ENCODE measurements at regions not wholly inside any gene's neighbourhood (a gene's known extent, or its start where the extent isn't known, plus 50 kb on each side); places are given as distances from the start of the nearest gene placed in this dataset.
"Not testable (repeated sequence)": the region's sequence is repeated elsewhere in the genome, so short reads cannot be mapped to it uniquely, and the experiment has no call there.

GRCh38 chr3:144496141-144496835 lies 524.7 kb downstream of the DIPK2A start:
- Mint-ChIP-seq H3K9me3 (peaks cover 3% of the 10 kb centered on the region), H3K27ac (no peak overlapping the region), H3K4me3 (no peak overlapping the region), H3K27me3 (ENCODE audit: low read depth) (no peaks in the 10 kb centered on the region), H3K4me1 (peaks cover 5% of the 10 kb centered on the region), H3K36me3 (ENCODE audit: low read depth) (no peaks in the 10 kb centered on the region)
- TF ChIP-seq, protein P1, sequence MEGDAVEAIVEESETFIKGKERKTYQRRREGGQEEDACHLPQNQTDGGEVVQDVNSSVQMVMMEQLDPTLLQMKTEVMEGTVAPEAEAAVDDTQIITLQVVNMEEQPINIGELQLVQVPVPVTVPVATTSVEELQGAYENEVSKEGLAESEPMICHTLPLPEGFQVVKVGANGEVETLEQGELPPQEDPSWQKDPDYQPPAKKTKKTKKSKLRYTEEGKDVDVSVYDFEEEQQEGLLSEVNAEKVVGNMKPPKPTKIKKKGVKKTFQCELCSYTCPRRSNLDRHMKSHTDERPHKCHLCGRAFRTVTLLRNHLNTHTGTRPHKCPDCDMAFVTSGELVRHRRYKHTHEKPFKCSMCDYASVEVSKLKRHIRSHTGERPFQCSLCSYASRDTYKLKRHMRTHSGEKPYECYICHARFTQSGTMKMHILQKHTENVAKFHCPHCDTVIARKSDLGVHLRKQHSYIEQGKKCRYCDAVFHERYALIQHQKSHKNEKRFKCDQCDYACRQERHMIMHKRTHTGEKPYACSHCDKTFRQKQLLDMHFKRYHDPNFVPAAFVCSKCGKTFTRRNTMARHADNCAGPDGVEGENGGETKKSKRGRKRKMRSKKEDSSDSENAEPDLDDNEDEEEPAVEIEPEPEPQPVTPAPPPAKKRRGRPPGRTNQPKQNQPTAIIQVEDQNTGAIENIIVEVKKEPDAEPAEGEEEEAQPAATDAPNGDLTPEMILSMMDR (IDR thresholded peaks at IDR 0.05; ENCODE audit: unreplicated experiment in 3 of 3) = no peak

DNA sequence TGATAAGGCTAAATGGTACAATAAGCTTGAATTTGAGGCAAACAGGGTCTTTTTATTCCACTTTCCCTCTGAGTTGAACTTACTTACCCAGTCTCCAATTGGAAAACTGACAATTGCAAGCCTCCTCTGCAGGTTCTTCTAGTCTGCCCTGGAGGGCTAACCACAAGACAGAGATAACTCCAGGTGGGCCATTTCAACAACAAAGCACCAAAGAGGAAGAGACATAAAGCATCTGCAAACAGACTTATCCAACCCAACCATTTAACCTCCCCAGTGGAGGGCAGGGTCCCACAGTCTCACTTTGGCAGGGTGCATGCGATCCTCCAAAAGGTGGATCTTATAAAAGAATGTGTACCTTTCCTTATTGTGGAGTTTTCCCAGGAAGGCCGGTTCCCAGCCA lies 525.8 kb downstream of the DIPK2A start:
- peaks cover 4% of the 10 kb centered on the region for H3K4me1 Mint-ChIP-seq
- H3K36me3 Mint-ChIP-seq (ENCODE audit: low read depth) = no peaks in the 10 kb centered on the region
- TF ChIP-seq, protein P1 (IDR thresholded peaks at IDR 0.05; ENCODE audit: unreplicated experiment in 3 of 3) = no peak
- peaks cover 3% of the 10 kb centered on the region for H3K9me3 Mint-ChIP-seq
- H3K4me3 Mint-ChIP-seq = no peak overlapping the region
- no peak overlapping the region for H3K27ac Mint-ChIP-seq
- H3K27me3 Mint-ChIP-seq (ENCODE audit: low read depth) = no peaks in the 10 kb centered on the region

GRCh38 chr3:144499001-144499930 lies 527.6 kb downstream of the DIPK2A start:
- H3K4me1 Mint-ChIP-seq = peaks cover 4% of the 10 kb centered on the region
- H3K27ac Mint-ChIP-seq = no peak overlapping the region
- TF ChIP-seq, protein P1 (IDR thresholded peaks at IDR 0.05; ENCODE audit: unreplicated experiment in 3 of 3) = no peak
- no peaks in the 10 kb centered on the region for H3K36me3 Mint-ChIP-seq (ENCODE audit: low read depth)
- H3K4me3 Mint-ChIP-seq = no peak overlapping the region
- peaks cover 3% of the 10 kb centered on the region for H3K9me3 Mint-ChIP-seq
- H3K27me3 Mint-ChIP-seq (ENCODE audit: low read depth) = no peaks in the 10 kb centered on the region

DNA sequence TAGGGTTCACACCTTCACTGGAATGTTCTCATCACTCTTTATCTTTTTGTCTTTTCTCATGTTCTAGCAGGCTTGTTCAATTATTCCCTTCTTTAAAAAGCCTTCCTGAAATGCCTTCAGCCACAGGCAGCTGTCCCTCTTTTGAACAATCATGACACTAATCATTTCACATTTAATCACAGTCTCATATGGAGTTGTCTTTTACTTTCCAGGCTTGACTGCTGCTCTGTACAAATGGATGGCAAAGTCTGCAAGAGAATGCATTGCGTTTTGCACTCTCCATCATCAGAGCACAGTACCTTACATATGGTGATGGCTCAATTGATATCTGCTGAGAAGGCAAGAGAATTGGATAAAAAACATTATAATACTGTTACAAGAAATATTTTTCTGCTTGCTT lies 529.8 kb downstream of the DIPK2A start:
- Mint-ChIP-seq H3K4me3 (no peak overlapping the region), H3K9me3 (no peaks in the 10 kb centered on the region), H3K36me3 (ENCODE audit: low read depth) (no peaks in the 10 kb centered on the region), H3K27ac (no peak overlapping the region), H3K27me3 (ENCODE audit: low read depth) (no peaks in the 10 kb centered on the region), H3K4me1 (peaks cover 4% of the 10 kb centered on the region)
- TF ChIP-seq, protein P1 (IDR thresholded peaks at IDR 0.05; ENCODE audit: unreplicated experiment in 3 of 3) = no peak

DNA sequence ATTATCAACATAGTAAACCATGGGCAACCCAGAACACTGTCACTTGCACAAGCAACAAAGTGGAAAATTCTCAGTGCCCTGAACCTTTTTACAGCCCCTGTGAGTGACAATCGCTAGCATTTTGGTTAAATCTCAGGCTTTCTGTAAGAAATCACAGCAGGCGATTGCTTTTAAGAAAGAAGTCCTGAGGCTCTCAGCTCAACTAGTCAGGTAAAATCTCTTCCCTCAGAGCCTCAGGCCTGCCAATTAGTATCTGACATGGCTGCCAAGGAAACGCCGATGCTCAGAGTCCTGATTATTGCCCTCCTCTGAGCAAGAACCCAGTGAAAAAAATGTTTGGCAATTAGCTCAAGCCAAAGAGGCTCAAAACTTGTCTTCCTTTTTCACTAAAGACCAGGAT lies 530.8 kb downstream of the DIPK2A start:
- peaks cover 4% of the 10 kb centered on the region for H3K4me1 Mint-ChIP-seq
- no peak overlapping the region for H3K4me3 Mint-ChIP-seq
- H3K27ac Mint-ChIP-seq = no peak overlapping the region
- H3K9me3 Mint-ChIP-seq = no peaks in the 10 kb centered on the region
- TF ChIP-seq, protein P1 (IDR thresholded peaks at IDR 0.05; ENCODE audit: unreplicated experiment in 3 of 3) = no peak
- H3K27me3 Mint-ChIP-seq (ENCODE audit: low read depth) = no peaks in the 10 kb centered on the region
- H3K36me3 Mint-ChIP-seq (ENCODE audit: low read depth) = no peaks in the 10 kb centered on the region

- H3K4me1 Mint-ChIP-seq, H3K9me3 Mint-ChIP-seq: not testable (repeated sequence)
Measured at GRCh38 chr3:144506375-144506774, 534.8 kb downstream of the DIPK2A start.

More at GRCh38 chr3:144506375-144506774, 534.8 kb downstream of the DIPK2A start:
- not testable (repeated sequence) for H3K4me3 Mint-ChIP-seq; H3K36me3 Mint-ChIP-seq (ENCODE audit: low read depth); H3K27ac Mint-ChIP-seq; H3K27me3 Mint-ChIP-seq (ENCODE audit: low read depth)
